ENCODE measurements at regions not wholly inside any gene's neighbourhood (a gene's known extent, or its start where the extent isn't known, plus 50 kb on each side); places are given as distances from the start of the nearest gene placed in this dataset.
A peak's percentile ranks its signal among the peaks of the same experiment; 100 is the strongest.

GRCh38 chr10:110355141-110355831, 50.6 kb upstream of the SMNDC1 start:
- no peak for DNase-seq (ENCODE audit: extremely low read depth in 1 of 2, low read depth in 1 of 2)

DNA sequence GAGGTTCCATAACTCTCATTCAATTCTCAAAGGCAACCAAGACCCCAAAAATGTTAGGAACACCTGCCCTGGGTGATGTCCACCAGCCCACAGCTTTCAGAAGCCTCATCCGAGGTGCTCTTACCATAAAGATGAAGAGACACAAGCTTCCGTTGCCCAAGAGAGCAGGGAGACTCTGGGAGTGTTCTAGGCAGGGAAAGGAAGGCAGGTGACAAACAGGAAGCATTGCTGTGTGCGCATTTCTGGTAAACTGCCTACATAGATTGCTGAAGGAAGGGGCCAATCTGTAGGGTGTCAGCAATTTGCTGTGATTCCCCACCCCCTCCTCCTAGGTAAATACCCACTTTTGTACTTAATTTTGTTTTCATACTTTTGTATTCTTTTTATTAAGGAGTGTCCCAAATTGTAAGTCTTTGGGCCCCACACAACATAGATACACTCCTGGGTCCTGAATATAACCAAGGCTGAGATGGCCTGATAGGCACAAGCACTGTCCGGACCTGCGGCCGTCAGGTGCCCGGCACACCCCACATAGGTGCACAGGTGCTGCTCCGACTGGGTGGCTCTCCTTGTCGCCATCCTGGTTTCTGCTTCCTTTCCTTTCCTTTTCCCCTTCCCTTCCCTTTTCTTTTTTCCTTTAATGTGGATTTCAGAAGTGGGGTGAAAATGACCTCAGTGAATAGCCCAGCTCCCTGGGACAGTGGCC, 51.4 kb upstream of the SMNDC1 start:
- no peak for DNase-seq (ENCODE audit: extremely low read depth in 1 of 2, low read depth in 1 of 2)

DNA sequence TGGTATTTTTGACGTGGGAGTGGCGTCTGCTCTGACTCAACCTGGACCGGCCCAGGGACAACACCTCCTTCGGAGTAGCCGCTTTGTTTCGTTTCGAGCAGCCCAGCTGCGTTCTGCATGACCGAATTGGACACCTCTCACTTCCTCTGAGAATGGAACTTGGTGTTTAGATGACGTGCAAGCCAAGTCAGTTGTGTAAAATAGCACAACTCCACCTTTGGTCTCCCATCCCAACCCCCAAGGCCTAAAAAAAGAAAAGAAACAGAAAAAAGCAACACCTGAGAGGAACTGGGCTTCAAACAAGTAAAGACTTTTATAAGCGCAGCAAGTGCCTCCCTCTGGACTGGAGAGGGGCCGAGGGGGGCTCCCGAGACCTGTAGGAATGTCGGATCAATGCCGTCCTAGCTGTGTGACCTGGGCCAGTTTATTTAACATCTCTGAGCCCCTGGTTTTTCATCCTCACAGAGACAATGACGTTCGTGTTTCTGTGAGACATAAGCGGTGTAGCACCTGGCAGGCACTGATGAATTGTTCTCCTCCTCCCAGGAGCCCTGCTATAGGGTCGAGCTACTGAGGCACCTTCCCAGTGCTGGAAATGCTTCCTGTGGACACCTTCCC, 52.0 kb upstream of the SMNDC1 start:
- no peak for DNase-seq (ENCODE audit: extremely low read depth in 1 of 2, low read depth in 1 of 2)

DNA sequence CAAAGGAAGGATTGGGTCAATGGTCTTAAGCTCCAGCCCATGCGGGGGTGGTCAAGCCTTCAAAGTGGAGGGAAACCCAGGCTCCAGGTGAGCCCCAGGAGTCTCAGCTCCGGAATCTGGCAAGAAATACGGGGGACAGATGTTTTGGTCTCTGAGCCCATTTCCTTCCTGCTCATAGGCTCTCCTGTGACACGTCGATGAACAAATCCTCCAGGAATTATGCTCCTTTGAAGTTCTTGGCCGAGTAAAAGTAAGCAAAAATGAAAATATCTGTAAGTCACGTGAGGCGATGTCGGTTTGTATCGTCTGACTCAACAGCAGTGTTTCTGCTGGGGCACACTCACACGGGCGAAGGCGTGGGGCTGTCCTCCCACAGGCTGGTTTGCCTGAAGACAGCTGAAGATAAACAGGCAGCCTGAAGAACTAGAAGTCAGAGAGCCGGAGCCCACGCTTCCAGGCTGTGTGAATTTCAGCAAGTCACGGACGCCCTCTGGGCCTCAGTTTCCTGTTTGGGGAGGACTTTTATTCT, 52.6 kb upstream of the SMNDC1 start:
- DNase-seq (ENCODE audit: extremely low read depth in 1 of 2, low read depth in 1 of 2), result peak in 1 of 2 donors; percentile 8

DNA sequence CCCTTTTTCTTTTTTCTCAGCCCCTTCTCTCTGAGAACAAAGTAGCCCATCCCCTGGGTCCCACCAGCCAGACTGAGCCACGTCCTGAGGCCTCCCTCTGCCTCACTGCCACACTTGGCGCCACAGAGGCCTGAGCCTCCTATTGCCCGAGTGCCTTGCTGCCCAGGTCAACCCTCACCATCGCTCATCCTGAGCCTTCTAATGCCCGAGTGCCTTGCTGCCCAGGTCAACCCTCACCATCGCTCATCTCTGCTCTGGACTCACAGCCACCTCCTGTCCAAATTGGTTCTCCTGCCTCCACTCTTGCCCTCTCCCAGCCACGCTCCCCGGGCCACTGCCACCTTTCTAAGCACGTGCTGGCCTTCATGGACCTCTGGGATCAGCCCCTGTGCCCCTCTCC, 53.2 kb upstream of the SMNDC1 start:
- no peak for DNase-seq (ENCODE audit: extremely low read depth in 1 of 2, low read depth in 1 of 2)

- DNase-seq (ENCODE audit: extremely low read depth in 1 of 2, low read depth in 1 of 2), result no peak
Measured at GRCh38 chr10:110358278-110358677, 53.6 kb upstream of the SMNDC1 start.

DNA sequence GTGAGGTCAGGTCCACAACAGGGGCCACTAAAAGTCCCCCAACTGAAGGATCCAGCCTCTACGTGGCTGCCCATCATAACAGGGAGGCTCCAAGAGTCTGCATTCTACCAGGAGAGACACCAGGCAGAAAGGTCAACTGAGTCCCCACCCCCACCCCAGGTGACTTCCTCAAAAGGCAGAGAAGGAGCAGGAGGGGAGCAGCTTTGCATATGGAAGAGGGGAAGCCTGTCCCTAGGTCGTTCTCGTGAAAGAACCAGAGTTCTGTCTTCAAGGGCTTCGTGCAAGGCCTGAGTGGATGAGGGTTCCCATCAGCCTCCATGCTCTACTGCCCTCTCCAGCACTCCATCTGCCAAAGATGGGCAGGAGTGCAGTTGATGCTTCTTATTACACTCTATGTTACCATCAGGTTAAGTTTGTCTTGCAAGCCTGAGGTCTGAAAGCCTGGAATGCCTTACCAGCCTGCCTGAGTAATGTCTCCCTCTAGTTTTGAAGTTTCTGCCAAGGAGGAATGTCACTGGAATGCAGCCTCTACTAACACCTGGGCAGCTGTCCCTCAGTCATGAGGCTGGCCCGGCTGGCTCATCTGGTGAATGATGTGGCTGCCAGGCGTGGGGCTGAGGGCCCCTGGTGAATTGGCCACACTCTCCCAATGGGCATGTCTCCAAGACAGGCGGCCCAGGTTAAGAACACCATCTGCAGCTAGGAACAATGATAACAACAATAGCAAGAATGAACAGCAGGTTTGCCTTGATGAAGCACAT, 54.3 kb upstream of the SMNDC1 start:
- no peak for DNase-seq (ENCODE audit: extremely low read depth in 1 of 2, low read depth in 1 of 2)

DNA sequence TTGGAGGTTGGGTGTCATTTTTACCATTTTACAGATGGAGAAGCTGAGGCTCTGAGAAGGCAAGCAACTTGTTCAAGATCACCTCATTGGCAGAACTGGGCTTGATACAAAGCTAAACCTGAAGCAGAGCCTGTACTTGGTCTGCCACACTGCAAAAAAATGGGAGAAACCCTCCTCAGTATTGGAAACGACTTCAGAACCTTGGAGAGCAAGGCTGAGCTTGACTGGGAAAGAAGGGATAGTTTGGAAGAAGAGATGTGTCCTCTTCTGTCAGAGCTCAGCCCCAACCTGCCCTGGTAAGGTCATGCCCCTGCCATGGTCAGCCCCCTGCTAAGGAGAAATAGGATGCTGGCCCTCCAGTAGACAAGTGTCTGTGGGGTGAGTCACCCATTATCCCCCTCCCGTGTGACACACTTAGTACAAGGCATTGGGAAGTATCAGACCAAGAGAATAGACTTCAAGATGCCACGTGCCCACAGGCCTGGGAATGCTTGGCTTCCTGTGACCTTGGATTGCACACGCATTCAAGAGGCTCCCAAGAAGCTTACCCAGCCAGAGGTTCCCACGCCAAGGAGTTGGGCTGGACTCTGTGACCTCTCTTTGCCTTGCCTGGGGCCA, 56.2 kb upstream of the SMNDC1 start:
- no peak for DNase-seq (ENCODE audit: extremely low read depth in 1 of 2, low read depth in 1 of 2)

DNA sequence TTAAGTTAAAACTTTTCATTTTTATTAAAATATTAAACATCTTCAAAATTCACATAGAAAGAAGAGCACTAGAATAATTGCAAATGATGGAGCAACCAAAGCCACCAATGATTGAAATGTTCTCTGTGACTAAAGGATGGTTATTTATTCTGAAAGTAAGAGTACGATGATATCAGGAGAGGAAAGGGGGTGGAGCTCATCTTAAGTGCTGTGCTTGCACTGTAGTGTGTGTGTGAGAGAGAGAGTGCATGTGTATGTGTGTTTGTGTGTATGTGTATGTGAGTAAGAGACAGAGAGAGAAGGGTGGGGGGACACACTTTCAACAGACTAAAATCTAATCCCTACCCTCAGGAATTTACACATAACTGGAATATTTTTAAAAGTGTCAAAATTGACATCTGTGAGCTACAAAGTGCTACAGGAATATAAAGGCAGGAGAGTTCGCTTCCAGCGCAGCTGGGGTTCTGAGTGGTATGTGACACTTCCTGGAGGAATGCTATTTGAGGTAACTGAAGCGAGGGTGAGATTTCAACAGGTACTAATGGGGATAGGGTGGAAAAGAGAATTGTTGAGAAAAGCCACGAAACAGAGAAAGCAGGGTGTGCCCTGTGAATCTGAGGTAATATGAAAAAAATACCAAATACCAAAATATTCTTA, 57.2 kb upstream of the SMNDC1 start:
- DNase-seq (ENCODE audit: extremely low read depth in 1 of 2, low read depth in 1 of 2), result no peak

- no peak for DNase-seq (ENCODE audit: extremely low read depth in 1 of 2, low read depth in 1 of 2)
Measured at GRCh38 chr10:110363572-110364411, 59.1 kb upstream of the SMNDC1 start.

DNA sequence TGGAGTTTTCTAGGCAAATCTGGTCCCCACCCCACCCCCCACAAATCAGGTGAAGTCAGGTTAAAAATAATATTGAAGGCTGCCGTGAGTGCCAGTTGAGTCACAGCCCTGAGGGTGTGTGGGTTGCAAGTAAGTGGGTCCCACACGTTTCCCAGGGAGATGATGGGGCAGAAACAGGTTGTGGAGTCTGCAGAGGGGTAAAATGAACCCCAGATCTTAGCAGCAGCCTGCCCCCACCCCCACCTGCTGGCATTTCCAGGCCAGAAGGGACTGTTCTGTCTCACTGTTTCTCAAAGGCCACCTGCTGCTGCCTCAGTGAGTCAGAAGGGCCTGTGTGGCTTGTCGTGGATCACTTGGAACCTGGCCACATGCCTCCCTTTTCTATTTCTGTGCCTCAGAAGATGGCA, 59.8 kb upstream of the SMNDC1 start:
- no peak for DNase-seq (ENCODE audit: extremely low read depth in 1 of 2, low read depth in 1 of 2)

DNA sequence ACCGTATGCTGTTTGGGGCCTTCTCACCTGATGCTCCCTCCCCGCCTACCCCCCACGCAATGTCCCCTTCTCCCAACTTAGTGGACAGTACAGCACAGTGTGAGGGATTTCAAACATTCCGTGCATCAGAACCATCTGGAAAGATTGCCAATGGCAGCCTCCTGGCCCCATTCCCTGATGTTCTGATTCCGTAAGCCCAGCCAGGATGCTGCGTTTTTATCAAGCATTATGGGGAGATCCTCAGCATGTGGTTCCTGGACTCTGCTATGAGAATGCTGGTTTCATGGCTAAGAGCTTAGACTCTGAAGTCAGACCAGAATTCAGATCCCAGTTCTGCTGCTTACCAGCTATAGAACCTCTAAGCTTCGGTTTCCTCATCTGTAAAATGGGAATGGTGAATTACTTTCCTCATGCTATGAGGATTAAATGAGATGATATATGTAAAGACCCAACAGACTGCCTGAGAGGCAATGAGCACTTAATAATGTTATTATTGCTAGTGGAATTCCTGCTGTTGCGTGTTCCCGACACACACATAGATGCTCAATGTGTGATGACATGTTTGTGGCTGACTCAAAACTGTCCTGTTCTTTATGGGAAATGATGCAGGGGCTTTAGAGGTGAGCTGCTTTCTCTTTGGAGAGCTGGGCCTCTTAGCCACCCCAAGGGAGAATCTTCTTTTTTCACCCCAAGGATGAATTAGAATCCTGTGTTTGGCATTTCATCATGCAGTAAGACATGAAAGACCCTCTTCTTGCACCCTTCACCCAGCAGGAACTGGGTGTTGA, 60.8 kb upstream of the SMNDC1 start:
- no peak for DNase-seq (ENCODE audit: extremely low read depth in 1 of 2, low read depth in 1 of 2)

DNA sequence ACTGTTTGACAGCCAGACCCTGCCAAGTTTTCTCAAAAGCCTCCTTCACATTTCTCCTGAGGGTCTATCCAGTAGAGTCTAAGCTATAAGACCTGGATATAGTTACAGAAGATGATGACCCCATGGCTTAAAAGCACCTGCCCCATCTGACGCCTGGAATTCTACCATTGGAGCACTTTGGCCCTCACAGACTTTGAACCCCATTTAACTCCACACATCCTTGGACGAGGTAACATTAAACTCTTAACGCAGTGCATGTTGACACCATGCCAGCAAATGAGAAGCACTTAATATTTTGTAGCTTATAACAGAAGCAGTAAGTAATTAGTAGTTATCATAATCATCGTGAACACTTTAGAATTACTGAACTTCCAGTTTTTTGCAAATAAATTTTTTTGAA, 61.9 kb upstream of the SMNDC1 start:
- no peak for DNase-seq (ENCODE audit: extremely low read depth in 1 of 2, low read depth in 1 of 2)

- no peak for DNase-seq (ENCODE audit: extremely low read depth in 1 of 2, low read depth in 1 of 2)
Measured at GRCh38 chr10:110368002-110368401, 63.3 kb upstream of the SMNDC1 start.

DNA sequence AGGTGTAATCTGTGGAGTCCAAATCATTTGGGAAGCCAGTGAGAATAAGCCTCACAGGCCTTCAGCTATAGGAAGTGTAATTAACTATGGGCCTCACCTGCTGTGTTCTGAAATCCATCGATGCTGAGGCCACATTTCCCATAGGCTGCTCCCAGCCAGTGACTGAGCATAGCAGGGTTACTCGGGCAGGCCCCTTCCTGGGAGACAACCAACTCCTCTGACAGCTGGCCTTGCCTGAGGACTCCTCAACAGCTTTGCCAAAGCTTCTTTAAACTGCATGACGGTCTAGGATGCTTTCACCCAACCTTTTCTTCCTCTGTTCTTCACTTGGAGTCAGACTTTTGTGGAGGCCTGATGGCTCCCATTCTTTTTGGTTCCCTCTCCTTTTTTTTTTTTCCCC, 63.8 kb upstream of the SMNDC1 start:
- no peak for DNase-seq (ENCODE audit: extremely low read depth in 1 of 2, low read depth in 1 of 2)

DNA sequence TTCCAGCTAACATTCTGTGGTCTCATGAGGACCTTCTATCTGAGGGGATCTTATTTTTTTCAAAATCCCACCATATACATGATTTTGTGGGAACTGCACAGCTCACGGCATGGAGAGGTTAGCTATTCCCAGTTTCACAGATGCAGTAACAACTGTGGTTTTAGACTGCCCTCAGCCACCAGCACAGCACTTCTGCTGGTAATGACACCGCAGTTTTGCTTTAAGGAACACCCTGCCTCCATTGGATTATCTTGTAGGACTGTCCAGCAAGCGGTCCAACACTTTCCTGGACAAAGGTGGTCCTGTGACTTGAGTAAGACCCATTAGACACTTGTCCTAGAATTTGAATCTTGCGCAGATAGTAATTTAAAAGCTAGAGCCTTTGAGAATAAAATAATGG, 65.3 kb upstream of the SMNDC1 start:
- DNase-seq (ENCODE audit: extremely low read depth in 1 of 2, low read depth in 1 of 2), result no peak

DNA sequence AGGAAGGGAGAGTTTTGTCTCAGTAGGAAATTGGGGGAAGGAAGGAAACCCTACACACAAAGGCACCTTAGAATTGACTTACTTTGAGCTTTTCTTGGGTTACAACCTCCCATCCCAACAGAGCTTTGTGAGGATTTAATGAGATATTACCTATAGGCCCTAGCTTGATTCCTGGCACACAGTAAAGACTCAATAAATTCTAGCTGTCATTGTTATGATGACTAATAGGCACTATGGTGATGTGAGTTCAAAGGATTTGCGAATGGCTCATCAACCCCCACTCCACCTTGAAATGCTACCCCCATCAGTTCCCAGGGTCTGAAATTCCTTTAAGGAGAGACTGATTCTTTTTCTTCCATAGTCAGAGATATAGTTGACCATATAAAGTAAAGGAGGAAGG, 67.9 kb upstream of the SMNDC1 start:
- no peak for DNase-seq (ENCODE audit: extremely low read depth in 1 of 2, low read depth in 1 of 2)

- DNase-seq (ENCODE audit: extremely low read depth in 1 of 2, low read depth in 1 of 2), result no peak
Measured at GRCh38 chr10:110373059-110373458, 68.3 kb upstream of the SMNDC1 start.
